ENCODE measurements at regions not wholly inside any gene's neighbourhood (a gene's known extent, or its start where the extent isn't known, plus 50 kb on each side); places are given as distances from the start of the nearest gene placed in this dataset.

- Histone ChIP-seq H3K36me3 (ENCODE audit: control insufficient read depth in 1 of 2, insufficient read depth in 2 of 2, low read length in 2 of 2) (no peaks in the 10 kb centered on the region), H3K4me1 (ENCODE audit: control insufficient read depth in 1 of 2, insufficient read depth in 2 of 2, low read length in 2 of 2) (no peaks in the 10 kb centered on the region), H3K9me3 (ENCODE audit: control insufficient read depth in 1 of 2, low read length in 2 of 2) (peaks cover 0 to 3% of the 10 kb centered on the region in 2 donors), H3K27ac (ENCODE audit: low read length) (no peak overlapping the region), H3K4me3 (ENCODE audit: low read depth in 1 of 2, low read length in 2 of 2) (no peak overlapping the region), H3K27me3 (ENCODE audit: low read depth, low read length) (no peaks in the 10 kb centered on the region)
These were observed 207.0 kb upstream of the SAMSN1 start for GRCh38 chr21:14753069-14753465.

- Histone ChIP-seq H3K9me3 (ENCODE audit: control insufficient read depth in 1 of 2, low read length in 2 of 2) (peaks cover 0 to 3% of the 10 kb centered on the region in 2 donors), H3K36me3 (ENCODE audit: control insufficient read depth in 1 of 2, insufficient read depth in 2 of 2, low read length in 2 of 2) (no peaks in the 10 kb centered on the region), H3K27me3 (ENCODE audit: low read depth, low read length) (no peaks in the 10 kb centered on the region), H3K4me1 (ENCODE audit: control insufficient read depth in 1 of 2, insufficient read depth in 2 of 2, low read length in 2 of 2) (no peaks in the 10 kb centered on the region), H3K4me3 (ENCODE audit: low read depth in 1 of 2, low read length in 2 of 2) (no peak overlapping the region), H3K27ac (ENCODE audit: low read length) (no peak overlapping the region)
These were observed 206.3 kb upstream of the SAMSN1 start for GRCh38 chr21:14752345-14752909.

DNA sequence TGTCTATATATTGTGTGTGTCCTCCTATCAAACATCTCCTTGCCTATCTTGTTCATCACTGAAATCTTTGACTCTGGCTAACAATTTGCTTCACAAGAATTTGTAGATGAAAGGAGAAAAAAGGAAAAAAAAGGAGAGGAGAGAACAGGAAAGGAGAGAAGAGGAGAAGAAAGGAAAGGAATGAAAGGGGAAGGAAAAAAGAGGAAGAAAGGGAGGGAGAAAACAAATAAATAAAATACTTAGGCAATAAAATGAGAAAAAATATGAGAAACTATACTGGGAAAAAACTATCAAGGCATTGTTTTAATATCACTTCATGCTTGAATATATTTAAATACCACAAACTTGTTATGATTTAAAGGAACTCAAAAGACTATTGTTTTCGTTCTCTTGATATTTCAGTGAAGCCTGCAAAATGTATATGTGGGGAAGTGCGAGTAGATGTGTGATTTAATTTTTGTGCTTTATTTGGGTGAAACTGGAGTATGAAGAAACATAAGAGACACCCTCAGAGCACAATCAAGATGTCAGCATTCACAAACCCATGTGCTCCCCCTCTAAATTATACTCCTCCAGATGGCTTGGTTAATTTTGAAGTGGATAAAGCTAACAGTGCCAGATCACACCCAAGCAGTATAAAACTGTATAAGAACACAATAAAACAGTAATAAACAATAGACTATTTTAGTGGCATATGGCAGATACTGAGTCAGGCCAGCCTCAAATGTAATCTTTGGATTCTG is 205.7 kb upstream of the SAMSN1 start:
- Histone ChIP-seq H3K27ac (ENCODE audit: low read length) (no peak overlapping the region), H3K36me3 (ENCODE audit: control insufficient read depth in 1 of 2, insufficient read depth in 2 of 2, low read length in 2 of 2) (no peaks in the 10 kb centered on the region), H3K9me3 (ENCODE audit: control insufficient read depth in 1 of 2, low read length in 2 of 2) (peaks cover 0 to 3% of the 10 kb centered on the region in 2 donors), H3K4me1 (ENCODE audit: control insufficient read depth in 1 of 2, insufficient read depth in 2 of 2, low read length in 2 of 2) (no peaks in the 10 kb centered on the region), H3K4me3 (ENCODE audit: low read depth in 1 of 2, low read length in 2 of 2) (no peak overlapping the region), H3K27me3 (ENCODE audit: low read depth, low read length) (no peaks in the 10 kb centered on the region)

DNA sequence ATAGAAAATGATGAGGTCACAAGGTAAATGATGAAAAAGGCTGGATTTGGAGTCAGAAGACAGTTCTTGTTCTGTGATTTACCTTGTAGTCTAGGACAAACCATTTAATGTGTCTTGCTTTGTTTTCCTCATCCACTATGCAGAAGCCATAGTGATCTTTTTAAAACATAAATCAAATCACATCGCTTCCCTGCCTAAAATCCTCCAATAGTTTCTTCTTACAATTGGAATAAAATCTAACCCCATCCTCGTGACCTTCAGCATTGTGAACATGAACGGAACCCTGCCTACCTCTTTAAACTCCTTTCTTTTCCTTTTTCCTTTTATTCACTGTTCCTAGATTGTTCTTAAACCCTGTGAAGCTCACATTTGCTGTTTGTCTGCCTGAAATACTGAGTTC is 204.9 kb upstream of the SAMSN1 start:
- no peak overlapping the region for H3K27ac ChIP-seq (ENCODE audit: low read length)
- H3K36me3 ChIP-seq (ENCODE audit: control insufficient read depth in 1 of 2, insufficient read depth in 2 of 2, low read length in 2 of 2): no peaks in the 10 kb centered on the region
- H3K4me1 ChIP-seq (ENCODE audit: control insufficient read depth in 1 of 2, insufficient read depth in 2 of 2, low read length in 2 of 2): no peaks in the 10 kb centered on the region
- H3K9me3 ChIP-seq (ENCODE audit: control insufficient read depth in 1 of 2, low read length in 2 of 2): peaks cover 0 to 3% of the 10 kb centered on the region in 2 donors
- H3K4me3 ChIP-seq (ENCODE audit: low read depth in 1 of 2, low read length in 2 of 2): no peak overlapping the region
- H3K27me3 ChIP-seq (ENCODE audit: low read depth, low read length): no peaks in the 10 kb centered on the region

DNA sequence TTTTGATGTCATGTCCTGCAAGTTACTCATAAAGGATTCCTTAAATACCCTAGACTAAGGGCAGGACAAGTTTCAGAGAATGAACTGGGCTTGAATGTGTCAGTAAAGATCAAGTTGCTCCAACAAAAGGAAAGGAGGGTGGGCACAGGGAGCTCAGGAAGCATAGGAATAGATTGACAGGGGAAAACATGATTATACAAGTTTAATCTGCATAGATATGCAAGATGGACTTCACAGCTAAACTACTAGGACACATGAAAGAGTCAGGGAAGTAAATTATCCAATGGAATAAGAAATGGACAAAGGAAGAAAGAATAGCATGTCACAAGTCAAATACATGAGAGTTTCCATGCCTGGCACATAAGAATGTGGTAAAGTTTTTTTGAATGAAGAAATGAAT is 203.9 kb upstream of the SAMSN1 start:
- H3K27ac ChIP-seq (ENCODE audit: low read length): no peak overlapping the region
- no peak overlapping the region for H3K4me3 ChIP-seq (ENCODE audit: low read depth in 1 of 2, low read length in 2 of 2)
- peaks cover 0 to 3% of the 10 kb centered on the region in 2 donors for H3K9me3 ChIP-seq (ENCODE audit: control insufficient read depth in 1 of 2, low read length in 2 of 2)
- no peaks in the 10 kb centered on the region for H3K36me3 ChIP-seq (ENCODE audit: control insufficient read depth in 1 of 2, insufficient read depth in 2 of 2, low read length in 2 of 2)
- H3K27me3 ChIP-seq (ENCODE audit: low read depth, low read length): no peaks in the 10 kb centered on the region
- no peaks in the 10 kb centered on the region for H3K4me1 ChIP-seq (ENCODE audit: control insufficient read depth in 1 of 2, insufficient read depth in 2 of 2, low read length in 2 of 2)

DNA sequence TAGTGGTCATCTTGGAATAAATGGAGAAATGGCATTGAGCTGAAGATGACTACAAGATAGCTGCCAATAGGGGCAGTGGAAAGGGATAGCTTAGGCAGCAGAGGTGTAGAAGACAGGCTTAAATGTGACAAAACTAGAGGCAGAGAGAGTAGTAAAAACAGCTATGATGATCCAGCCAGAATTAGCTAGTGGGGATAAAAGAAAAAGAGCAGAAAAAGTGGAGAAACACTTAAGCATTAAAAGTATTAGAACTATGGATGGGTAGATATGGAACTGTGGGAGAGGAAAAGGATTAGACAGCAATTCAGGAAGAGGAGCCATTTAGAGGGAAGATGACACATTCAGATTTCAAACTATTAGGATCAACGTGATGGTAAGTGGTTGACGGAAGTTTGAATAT is 202.5 kb upstream of the SAMSN1 start:
- no peaks in the 10 kb centered on the region for H3K9me3 ChIP-seq (ENCODE audit: control insufficient read depth in 1 of 2, low read length in 2 of 2)
- H3K4me1 ChIP-seq (ENCODE audit: control insufficient read depth in 1 of 2, insufficient read depth in 2 of 2, low read length in 2 of 2): no peaks in the 10 kb centered on the region
- no peaks in the 10 kb centered on the region for H3K27me3 ChIP-seq (ENCODE audit: low read depth, low read length)
- no peak overlapping the region for H3K27ac ChIP-seq (ENCODE audit: low read length)
- H3K36me3 ChIP-seq (ENCODE audit: control insufficient read depth in 1 of 2, insufficient read depth in 2 of 2, low read length in 2 of 2): no peaks in the 10 kb centered on the region
- no peak overlapping the region for H3K4me3 ChIP-seq (ENCODE audit: low read depth in 1 of 2, low read length in 2 of 2)

DNA sequence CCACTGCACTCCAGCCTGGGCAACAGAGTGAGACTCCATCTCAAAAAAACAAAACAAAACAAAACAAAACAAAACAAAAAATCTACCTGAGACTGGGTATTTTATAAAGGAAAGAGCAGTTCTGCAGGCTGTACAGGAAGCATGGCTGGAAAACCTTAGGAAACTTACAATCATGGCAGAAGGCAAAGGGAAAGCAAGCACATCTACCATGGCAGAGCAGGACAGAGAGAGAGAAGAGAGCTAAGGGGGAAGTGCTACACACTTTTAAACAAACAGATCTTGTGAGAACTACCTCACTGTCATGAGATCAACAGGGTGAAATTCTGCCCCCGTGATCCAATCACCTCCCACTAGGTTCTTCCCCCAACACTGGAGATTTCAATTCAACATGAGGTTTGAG is 198.3 kb upstream of the SAMSN1 start:
- Histone ChIP-seq H3K4me3 (ENCODE audit: low read depth in 1 of 2, low read length in 2 of 2) (no peak overlapping the region), H3K27me3 (ENCODE audit: low read depth, low read length) (no peaks in the 10 kb centered on the region), H3K4me1 (ENCODE audit: control insufficient read depth in 1 of 2, insufficient read depth in 2 of 2, low read length in 2 of 2) (no peaks in the 10 kb centered on the region), H3K9me3 (ENCODE audit: control insufficient read depth in 1 of 2, low read length in 2 of 2) (no peaks in the 10 kb centered on the region), H3K27ac (ENCODE audit: low read length) (no peak overlapping the region), H3K36me3 (ENCODE audit: control insufficient read depth in 1 of 2, insufficient read depth in 2 of 2, low read length in 2 of 2) (no peaks in the 10 kb centered on the region)

- Histone ChIP-seq H3K4me1 (ENCODE audit: control insufficient read depth in 1 of 2, insufficient read depth in 2 of 2, low read length in 2 of 2) (no peaks in the 10 kb centered on the region), H3K27ac (ENCODE audit: low read length) (no peak overlapping the region), H3K36me3 (ENCODE audit: control insufficient read depth in 1 of 2, insufficient read depth in 2 of 2, low read length in 2 of 2) (no peaks in the 10 kb centered on the region), H3K27me3 (ENCODE audit: low read depth, low read length) (no peaks in the 10 kb centered on the region), H3K4me3 (ENCODE audit: low read depth in 1 of 2, low read length in 2 of 2) (no peak overlapping the region), H3K9me3 (ENCODE audit: control insufficient read depth in 1 of 2, low read length in 2 of 2) (no peaks in the 10 kb centered on the region)
These were observed 196.0 kb upstream of the SAMSN1 start for GRCh38 chr21:14742119-14742518.

- no peaks in the 10 kb centered on the region for H3K36me3 ChIP-seq (ENCODE audit: control insufficient read depth in 1 of 2, insufficient read depth in 2 of 2, low read length in 2 of 2)
- no peaks in the 10 kb centered on the region for H3K9me3 ChIP-seq (ENCODE audit: control insufficient read depth in 1 of 2, low read length in 2 of 2)
- H3K27ac ChIP-seq (ENCODE audit: low read length): no peak overlapping the region
- no peak overlapping the region for H3K4me3 ChIP-seq (ENCODE audit: low read depth in 1 of 2, low read length in 2 of 2)
- H3K4me1 ChIP-seq (ENCODE audit: control insufficient read depth in 1 of 2, insufficient read depth in 2 of 2, low read length in 2 of 2): no peaks in the 10 kb centered on the region
- H3K27me3 ChIP-seq (ENCODE audit: low read depth, low read length): no peaks in the 10 kb centered on the region
These were observed 195.1 kb upstream of the SAMSN1 start for GRCh38 chr21:14741256-14741655.

DNA sequence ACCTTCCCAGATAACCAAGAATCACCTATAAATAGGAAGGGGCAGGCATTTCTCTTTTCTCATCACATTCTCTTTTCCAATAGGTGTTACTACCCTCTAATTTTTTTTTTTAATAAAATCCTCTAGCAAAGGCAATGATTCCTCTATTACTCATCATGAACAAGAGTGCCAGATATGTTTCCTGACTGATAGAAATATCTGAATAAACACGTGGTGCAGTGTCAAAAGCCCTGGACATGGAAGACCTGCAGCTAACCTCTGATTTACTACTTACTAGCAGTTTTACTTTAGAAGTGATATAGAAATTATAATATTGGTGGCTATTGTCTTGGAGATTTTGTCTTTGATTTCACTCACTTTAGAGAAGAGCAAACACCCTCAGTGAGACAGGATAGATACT is 194.6 kb upstream of the SAMSN1 start:
- Histone ChIP-seq H3K4me3 (ENCODE audit: low read depth in 1 of 2, low read length in 2 of 2) (no peak overlapping the region), H3K4me1 (ENCODE audit: control insufficient read depth in 1 of 2, insufficient read depth in 2 of 2, low read length in 2 of 2) (no peaks in the 10 kb centered on the region), H3K27ac (ENCODE audit: low read length) (no peak overlapping the region), H3K36me3 (ENCODE audit: control insufficient read depth in 1 of 2, insufficient read depth in 2 of 2, low read length in 2 of 2) (no peaks in the 10 kb centered on the region), H3K27me3 (ENCODE audit: low read depth, low read length) (no peaks in the 10 kb centered on the region), H3K9me3 (ENCODE audit: control insufficient read depth in 1 of 2, low read length in 2 of 2) (no peaks in the 10 kb centered on the region)

DNA sequence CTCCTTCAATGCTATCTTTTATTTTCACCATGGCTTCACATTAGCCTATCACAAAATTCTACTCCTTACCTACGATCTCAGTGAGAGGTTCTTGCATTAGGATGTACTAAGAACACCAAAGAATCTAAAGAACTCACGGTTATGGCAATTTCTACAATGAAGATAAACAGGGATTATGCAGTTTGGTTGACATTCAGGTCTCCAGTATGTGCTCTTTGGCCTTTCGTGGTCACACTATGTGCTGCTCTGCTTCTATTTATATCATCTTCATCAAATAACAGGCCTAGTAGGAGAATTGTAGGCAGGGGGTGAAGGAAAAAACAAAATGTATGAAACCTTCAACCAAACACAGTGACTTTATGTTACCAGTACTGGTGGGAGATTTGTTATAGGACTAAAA is 194.0 kb upstream of the SAMSN1 start:
- no peaks in the 10 kb centered on the region for H3K9me3 ChIP-seq (ENCODE audit: control insufficient read depth in 1 of 2, low read length in 2 of 2)
- no peaks in the 10 kb centered on the region for H3K4me1 ChIP-seq (ENCODE audit: control insufficient read depth in 1 of 2, insufficient read depth in 2 of 2, low read length in 2 of 2)
- no peaks in the 10 kb centered on the region for H3K27me3 ChIP-seq (ENCODE audit: low read depth, low read length)
- no peak overlapping the region for H3K4me3 ChIP-seq (ENCODE audit: low read depth in 1 of 2, low read length in 2 of 2)
- no peak overlapping the region for H3K27ac ChIP-seq (ENCODE audit: low read length)
- H3K36me3 ChIP-seq (ENCODE audit: control insufficient read depth in 1 of 2, insufficient read depth in 2 of 2, low read length in 2 of 2): no peaks in the 10 kb centered on the region

GRCh38 chr21:14739590-14739989 is 193.5 kb upstream of the SAMSN1 start:
- Histone ChIP-seq H3K27me3 (ENCODE audit: low read depth, low read length) (no peaks in the 10 kb centered on the region), H3K4me1 (ENCODE audit: control insufficient read depth in 1 of 2, insufficient read depth in 2 of 2, low read length in 2 of 2) (no peaks in the 10 kb centered on the region), H3K36me3 (ENCODE audit: control insufficient read depth in 1 of 2, insufficient read depth in 2 of 2, low read length in 2 of 2) (no peaks in the 10 kb centered on the region), H3K27ac (ENCODE audit: low read length) (no peak overlapping the region), H3K9me3 (ENCODE audit: control insufficient read depth in 1 of 2, low read length in 2 of 2) (no peaks in the 10 kb centered on the region), H3K4me3 (ENCODE audit: low read depth in 1 of 2, low read length in 2 of 2) (no peak overlapping the region)
